HG03342 (cell line): ENCODE measurements at regions not wholly inside any gene's neighbourhood (a gene's known extent, or its start where the extent isn't known, plus 50 kb on each side); places are given as distances from the start of the nearest gene placed in this dataset.

ENCODE experiments used
- ATAC-seq: cut with Tn5 transposase; IDR thresholded peaks from one replicate; pipeline ENCODE4 v1.9.1; 2021; ENCODE audit warnings: mild to moderate bottlenecking, moderate library complexity; ENCODE audit not compliant: unreplicated experiment

GRCh38 chr12:70151993-70152392, 91.2 kb upstream of the CNOT2 start:
- no peak for ATAC-seq

- ATAC-seq = no peak
Measured at GRCh38 chr12:70154087-70154638, 89.1 kb upstream of the CNOT2 start.

- no peak for ATAC-seq
Measured at GRCh38 chr12:70154960-70155589, 88.2 kb upstream of the CNOT2 start.

GRCh38 chr12:70157099-70157498, 86.1 kb upstream of the CNOT2 start:
- no peak for ATAC-seq

GRCh38 chr12:70165450-70165849, 77.8 kb upstream of the CNOT2 start:
- ATAC-seq = no peak

- no peak for ATAC-seq
Measured at GRCh38 chr12:70176290-70176689, 66.9 kb upstream of the CNOT2 start.

- no peak for ATAC-seq
Measured at GRCh38 chr12:70177631-70178030, 65.6 kb upstream of the CNOT2 start.

GRCh38 chr12:70178038-70178437, 65.2 kb upstream of the CNOT2 start:
- ATAC-seq = no peak

GRCh38 chr12:70180130-70180529, 63.1 kb upstream of the CNOT2 start:
- ATAC-seq = no peak

GRCh38 chr12:70185301-70185700, 57.9 kb upstream of the CNOT2 start:
- no peak for ATAC-seq

GRCh38 chr12:70186436-70186835, 56.8 kb upstream of the CNOT2 start:
- ATAC-seq = no peak

GRCh38 chr12:70190262-70191010, 52.8 kb upstream of the CNOT2 start:
- no peak for ATAC-seq
